AG09309 (cell line): ENCODE measurements at regions not wholly inside any gene's neighbourhood (a gene's known extent, or its start where the extent isn't known, plus 50 kb on each side); places are given as distances from the start of the nearest gene placed in this dataset.

Source experiments
- DNase-seq: peaks from one replicate; pipeline ENCODE4 v3.0.0-alpha.2; 2010; ENCODE audit warnings: low read depth
- H3K4me3 ChIP-seq: 2 replicates; pipeline ENCODE4 v1.5.1; 2011; ENCODE audit warnings: mild to moderate bottlenecking, low read depth, low read length, moderate library complexity; ENCODE audit not compliant: control insufficient read depth
- TF ChIP-seq, protein P1 (sequence below): IDR thresholded peaks from 2 replicates; pipeline ENCODE4 v1.5.1; 2011; ENCODE audit warnings: mild to moderate bottlenecking, low read depth, low read length, inconsistent platforms; ENCODE audit not compliant: insufficient read depth, control insufficient read depth; ENCODE audit errors: missing control alignments

- TF ChIP-seq, protein P1, sequence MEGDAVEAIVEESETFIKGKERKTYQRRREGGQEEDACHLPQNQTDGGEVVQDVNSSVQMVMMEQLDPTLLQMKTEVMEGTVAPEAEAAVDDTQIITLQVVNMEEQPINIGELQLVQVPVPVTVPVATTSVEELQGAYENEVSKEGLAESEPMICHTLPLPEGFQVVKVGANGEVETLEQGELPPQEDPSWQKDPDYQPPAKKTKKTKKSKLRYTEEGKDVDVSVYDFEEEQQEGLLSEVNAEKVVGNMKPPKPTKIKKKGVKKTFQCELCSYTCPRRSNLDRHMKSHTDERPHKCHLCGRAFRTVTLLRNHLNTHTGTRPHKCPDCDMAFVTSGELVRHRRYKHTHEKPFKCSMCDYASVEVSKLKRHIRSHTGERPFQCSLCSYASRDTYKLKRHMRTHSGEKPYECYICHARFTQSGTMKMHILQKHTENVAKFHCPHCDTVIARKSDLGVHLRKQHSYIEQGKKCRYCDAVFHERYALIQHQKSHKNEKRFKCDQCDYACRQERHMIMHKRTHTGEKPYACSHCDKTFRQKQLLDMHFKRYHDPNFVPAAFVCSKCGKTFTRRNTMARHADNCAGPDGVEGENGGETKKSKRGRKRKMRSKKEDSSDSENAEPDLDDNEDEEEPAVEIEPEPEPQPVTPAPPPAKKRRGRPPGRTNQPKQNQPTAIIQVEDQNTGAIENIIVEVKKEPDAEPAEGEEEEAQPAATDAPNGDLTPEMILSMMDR: no peak
- H3K4me3 ChIP-seq: no peak overlapping the region
- DNase-seq: no peak
Measured at GRCh38 chr16:16780588-16780987, 401.6 kb downstream of the NPIPA7 start.

DNA sequence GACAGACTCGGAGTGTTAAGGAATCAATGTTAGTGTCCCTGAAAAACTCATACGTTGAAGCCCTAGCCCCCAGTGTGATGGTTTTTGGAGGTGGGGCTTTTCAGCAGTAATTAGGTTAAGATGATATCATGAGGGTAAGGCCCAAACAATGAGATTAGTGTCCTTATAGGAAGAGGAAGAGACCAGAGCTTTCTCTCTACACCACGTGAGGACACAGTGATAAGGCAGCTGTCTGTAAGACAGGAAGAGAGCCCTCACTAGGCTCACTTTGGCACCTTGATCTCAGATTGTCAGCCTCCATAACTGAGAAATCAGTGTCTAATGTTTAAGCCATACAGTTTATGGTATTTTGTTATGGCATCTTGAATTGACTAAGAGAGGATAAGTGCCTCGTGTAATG, 403.2 kb downstream of the NPIPA7 start:
- H3K4me3 ChIP-seq: no peak overlapping the region
- DNase-seq: no peak
- TF ChIP-seq, protein P1: no peak

- DNase-seq: no peak
- no peak overlapping the region for H3K4me3 ChIP-seq
- TF ChIP-seq, protein P1: no peak
Measured at GRCh38 chr16:16788004-16788403, 409.1 kb downstream of the NPIPA7 start.

GRCh38 chr16:16790597-16790996, 411.7 kb downstream of the NPIPA7 start:
- TF ChIP-seq, protein P1: no peak
- no peak for DNase-seq
- no peak overlapping the region for H3K4me3 ChIP-seq

- TF ChIP-seq, protein P1: no peak
- H3K4me3 ChIP-seq: no peak overlapping the region
- DNase-seq: no peak
Measured at GRCh38 chr16:16791051-16791450, 412.1 kb downstream of the NPIPA7 start.

GRCh38 chr16:16797239-16797638, 418.3 kb downstream of the NPIPA7 start:
- H3K4me3 ChIP-seq: no peak overlapping the region
- no peak for DNase-seq
- TF ChIP-seq, protein P1: no peak

GRCh38 chr16:16798504-16798903, 419.6 kb downstream of the NPIPA7 start:
- no peak for DNase-seq
- no peak overlapping the region for H3K4me3 ChIP-seq
- TF ChIP-seq, protein P1: no peak
